GM18507 (cell line): ENCODE measurements at regions not wholly inside any gene's neighbourhood (a gene's known extent, or its start where the extent isn't known, plus 50 kb on each side); places are given as distances from the start of the nearest gene placed in this dataset.
"Not testable (repeated sequence)": the region's sequence is repeated elsewhere in the genome, so short reads cannot be mapped to it uniquely, and the experiment has no call there.

Experiments used
- DNase-seq: peaks from one replicate; pipeline ENCODE4 v3.0.0; 2011; ENCODE audit warnings: low read depth; ENCODE audit not compliant: insufficient read length; ENCODE audit errors: extremely low spot score
- FAIRE-seq: peaks from 2 replicates; lab custom pipeline; 2011; peaks lifted over from hg19 to GRCh38; lab: Jason Lieb, UNC

- DNase-seq (no peak), FAIRE-seq (no peak)
Measured at GRCh38 chr3:177860184-177860583, 662.9 kb upstream of the TBL1XR1 start.

- DNase-seq = no peak
- no peak for FAIRE-seq
Measured at GRCh38 chr3:177862962-177863491, 665.7 kb upstream of the TBL1XR1 start.

- FAIRE-seq, DNase-seq: not testable (repeated sequence)
Measured at GRCh38 chr3:177871267-177871666, 665.0 kb upstream of the KCNMB2 start.

- DNase-seq (no peak), FAIRE-seq (no peak)
Measured at GRCh38 chr3:177878192-177878591, 658.0 kb upstream of the KCNMB2 start.

- DNase-seq (no peak), FAIRE-seq (no peak)
Measured at GRCh38 chr3:177878957-177879356, 657.3 kb upstream of the KCNMB2 start.

GRCh38 chr3:177881351-177881750 is 654.9 kb upstream of the KCNMB2 start:
- DNase-seq (no peak), FAIRE-seq (no peak)

- no peak for FAIRE-seq
- no peak for DNase-seq
Measured at GRCh38 chr3:177882124-177882648, 654.0 kb upstream of the KCNMB2 start.

GRCh38 chr3:177883091-177883490 is 653.1 kb upstream of the KCNMB2 start:
- no peak for DNase-seq
- no peak for FAIRE-seq

- DNase-seq = no peak
- FAIRE-seq = no peak
Measured at GRCh38 chr3:177883957-177884356, 652.3 kb upstream of the KCNMB2 start.

- no peak for FAIRE-seq
- DNase-seq = no peak
Measured at GRCh38 chr3:177885063-177885462, 651.2 kb upstream of the KCNMB2 start.

- no peak for DNase-seq
- FAIRE-seq = no peak
Measured at GRCh38 chr3:177886501-177886900, 649.7 kb upstream of the KCNMB2 start.

GRCh38 chr3:177887475-177887874 is 648.8 kb upstream of the KCNMB2 start:
- DNase-seq = no peak
- no peak for FAIRE-seq

- DNase-seq = no peak
- no peak for FAIRE-seq
Measured at GRCh38 chr3:177889161-177889560, 647.1 kb upstream of the KCNMB2 start.

- FAIRE-seq (no peak), DNase-seq (no peak)
Measured at GRCh38 chr3:177889652-177890358, 646.4 kb upstream of the KCNMB2 start.

GRCh38 chr3:177890359-177890683 is 645.9 kb upstream of the KCNMB2 start:
- DNase-seq (no peak), FAIRE-seq (no peak)

- FAIRE-seq, DNase-seq: not testable (repeated sequence)
Measured at GRCh38 chr3:177891569-177891968, 644.7 kb upstream of the KCNMB2 start.

- DNase-seq (no peak), FAIRE-seq (no peak)
Measured at GRCh38 chr3:177893331-177893730, 642.9 kb upstream of the KCNMB2 start.

- FAIRE-seq (no peak), DNase-seq (no peak)
Measured at GRCh38 chr3:177894081-177894728, 642.0 kb upstream of the KCNMB2 start.

- FAIRE-seq (no peak), DNase-seq (no peak)
Measured at GRCh38 chr3:177898185-177898584, 638.1 kb upstream of the KCNMB2 start.

- FAIRE-seq (no peak), DNase-seq (no peak)
Measured at GRCh38 chr3:177899275-177900067, 636.8 kb upstream of the KCNMB2 start.
